GM12878 (cell line): ENCODE measurements at regions not wholly inside any gene's neighbourhood (a gene's known extent, or its start where the extent isn't known, plus 50 kb on each side); places are given as distances from the start of the nearest gene placed in this dataset.

ENCODE experiments used
- ATAC-seq: fragments of 200-7000 bp; cut with Tn5 transposase; 3 replicates; pipeline ENCODE4 v1.9.1; 2020; ENCODE audit warnings: mild to moderate bottlenecking, moderate library complexity
- BruUV-seq: library from RNA; stranded (reverse); fragments of 400-500 nt; replicated peaks from 2 replicates; lab custom pipeline; 2021; lab: Mats Ljungman, UMichigan
- CTCF ChIA-PET: fragments of 300-600 bp; sonication (Branson Sonifier 250); formaldehyde crosslinking; extraction: SDS; loops from one replicate; lab custom pipeline; 2021; ENCODE audit warnings: inconsistent platforms; lab: Yijun Ruan, JAX
- POLR2A ChIA-PET: fragments of 350-600 bp; formaldehyde crosslinking; extraction: SDS; loops from one replicate; lab custom pipeline; 2021; ENCODE audit warnings: inconsistent platforms; lab: Charles Lee
- RAD21 ChIA-PET: fragments of 300-600 bp; sonication (Branson Sonifier 250); formaldehyde crosslinking; loops from one replicate; lab custom pipeline; 2023; ENCODE audit warnings: antibody characterized with exemption; ENCODE audit not compliant: unreplicated experiment; lab: Charles Lee
- SMC1A ChIA-PET: fragments of 300-600 bp; sonication (Branson Sonifier 250); formaldehyde crosslinking; loops from one replicate; lab custom pipeline; 2023; ENCODE audit not compliant: unreplicated experiment, uncharacterized antibody; lab: Charles Lee
- DNase-seq: peaks from one replicate; pipeline ENCODE4 v3.0.0-alpha.2; 2011; ENCODE audit warnings: low read depth, low spot score
- FAIRE-seq: peaks from 3 replicates; lab custom pipeline; 2011; peaks lifted over from hg19 to GRCh38; lab: Jason Lieb, UNC
- H2AFZ ChIP-seq: 2 replicates; pipeline ENCODE4 v1.6.0; 2011; ENCODE audit warnings: low read depth, low read length, control low read depth; ENCODE audit not compliant: control insufficient read depth
- H3K27ac ChIP-seq: 2 replicates; pipeline ENCODE4 v1.5.1; 2011; ENCODE audit warnings: control low read depth; ENCODE audit not compliant: control insufficient read depth, insufficient read depth
- H3K27me3 ChIP-seq, 2 experiments: replicated peaks in 1 of 2; 2 replicates each; pipeline versions ENCODE4 v1.6.0 to v1.6.1; 2011; ENCODE audit warnings: low read length in 1 of 2; ENCODE audit not compliant: control insufficient read depth in 2 of 2, insufficient read depth in 2 of 2
- H3K36me3 ChIP-seq, 2 experiments: 2 replicates each; pipeline ENCODE4 v1.5.1; 2011; ENCODE audit warnings: low read length in 1 of 2; ENCODE audit not compliant: control insufficient read depth in 2 of 2, insufficient read depth in 2 of 2
- H3K4me1 ChIP-seq: 2 replicates; pipeline ENCODE4 v1.6.1; 2011; ENCODE audit warnings: mild to moderate bottlenecking, low read length, moderate library complexity, mixed read lengths; ENCODE audit not compliant: control insufficient read depth, insufficient read depth
- H3K4me2 ChIP-seq: 2 replicates; pipeline ENCODE4 v1.6.0; 2011; ENCODE audit warnings: control low read depth; ENCODE audit not compliant: control insufficient read depth, insufficient read depth
- H3K4me3 ChIP-seq: fragments of 200-600 bp; sonication (generic); 2 replicates; pipeline ENCODE4 v1.5.1; 2016
- H3K79me2 ChIP-seq: 2 replicates; pipeline ENCODE4 v1.6.0; 2011; ENCODE audit warnings: low read length; ENCODE audit not compliant: control insufficient read depth, insufficient read depth
- H3K9ac ChIP-seq: 2 replicates; pipeline ENCODE4 v1.8.0; 2011; ENCODE audit warnings: low read length, control low read depth, mixed read lengths; ENCODE audit not compliant: control insufficient read depth, insufficient read depth
- H3K9me3 ChIP-seq: replicated peaks from 3 replicates; pipeline ENCODE4 v1.5.1; 2011; ENCODE audit warnings: mild to moderate bottlenecking, low read length; ENCODE audit not compliant: control insufficient read depth, insufficient read depth
- H4K20me1 ChIP-seq: 2 replicates; pipeline ENCODE4 v1.6.0; 2011; ENCODE audit not compliant: control insufficient read depth, insufficient read depth
- ASH2L ChIP-seq: fragments of 300-600, 200-600 bp; sonication (generic); IDR thresholded peaks from 2 replicates; pipeline ENCODE4 v1.6.1; 2017; ENCODE audit warnings: low read depth, mild to moderate bottlenecking, borderline replicate concordance
- ATF2 ChIP-seq: IDR thresholded peaks from 2 replicates; pipeline ENCODE4 v1.6.1; 2012; ENCODE audit warnings: low read length, inconsistent platforms
- BHLHE40 ChIP-seq, 2 experiments: fragments of 450-650 bp in 1 of 2; IDR thresholded peaks; 2 replicates each; pipeline ENCODE4 v1.6.1; 2011 to 2017; ENCODE audit warnings: low read depth in 2 of 2, borderline replicate concordance in 1 of 2, improper control_type of control experiment in 1 of 2, low read length in 1 of 2, mild to moderate bottlenecking in 1 of 2
- CBFB ChIP-seq: IDR thresholded peaks from 2 replicates; pipeline ENCODE4 v1.6.1; 2016; ENCODE audit warnings: antibody characterized with exemption, low read depth
- EGR1 ChIP-seq, 2 experiments: IDR thresholded peaks; 1 replicate in 1 of 2; 2 replicates in 1 of 2; pipeline ENCODE4 v1.6.1; 2011 to 2012; ENCODE audit warnings: low read depth in 2 of 2, low read length in 2 of 2, borderline replicate concordance in 1 of 2, mild to moderate bottlenecking in 1 of 2, moderate library complexity in 1 of 2
- JUNB ChIP-seq: IDR thresholded peaks from 2 replicates; pipeline ENCODE4 v1.6.1; 2016; ENCODE audit warnings: antibody characterized with exemption, mild to moderate bottlenecking
- NFIC ChIP-seq: IDR thresholded peaks from 2 replicates; pipeline ENCODE4 v1.6.1; 2012; ENCODE audit warnings: low read depth, mild to moderate bottlenecking, inconsistent platforms, low read length, moderate library complexity
- PAX8 ChIP-seq: fragments of 450-650 bp; IDR thresholded peaks from 2 replicates; pipeline ENCODE4 v1.6.1; 2017; ENCODE audit warnings: mild to moderate bottlenecking, moderate library complexity
- PBX3 ChIP-seq: IDR thresholded peaks from 2 replicates; pipeline ENCODE4 v1.6.1; 2011; ENCODE audit warnings: mild to moderate bottlenecking, low read depth, low read length, moderate library complexity; ENCODE audit not compliant: insufficient replicate concordance
- REST ChIP-seq: IDR thresholded peaks from 2 replicates; pipeline ENCODE4 v1.6.1; 2012; ENCODE audit warnings: mild to moderate bottlenecking, low read depth, low read length
- SMAD5 ChIP-seq: IDR thresholded peaks from 2 replicates; pipeline ENCODE4 v1.6.1; 2016; ENCODE audit warnings: antibody characterized with exemption, low read depth
- SMARCA5 ChIP-seq: fragments of 450-650 bp; IDR thresholded peaks from 2 replicates; pipeline ENCODE4 v1.6.1; 2017; ENCODE audit warnings: mild to moderate bottlenecking
- SREBF2 ChIP-seq: IDR thresholded peaks from 2 replicates; pipeline ENCODE4 v1.6.1; 2012; ENCODE audit warnings: mild to moderate bottlenecking, low read length
- SUZ12 ChIP-seq: fragments of 200-600 bp; sonication (generic); IDR thresholded peaks from one replicate; pipeline ENCODE4 v1.6.1; 2018; ENCODE audit warnings: antibody characterized with exemption, mild to moderate bottlenecking; ENCODE audit not compliant: unreplicated experiment
- ZNF274 ChIP-seq: IDR thresholded peaks from one replicate; pipeline ENCODE4 v1.8.0; 2011; ENCODE audit not compliant: insufficient read length, insufficient read depth
- WGBS: methylation state at CpG from one replicate; pipeline ENCODE4 v1.1.6; 2016; ENCODE audit warnings: low lambda C conversion rate; ENCODE audit not compliant: insufficient replicate concordance, insufficient coverage; ENCODE audit errors: missing lambda C conversion rate; 5-methylcytosine and 5-hydroxymethylcytosine counted together
- in situ Hi-C: fragments of 300-500 bp; cut with MboI; formaldehyde crosslinking; loops from 9 replicates; pipeline ENCODE4 v1.14.3; 2018; ENCODE audit warnings: mixed read lengths
- intact Hi-C: fragments of 100-400 bp; cut with micrococcal nuclease; formaldehyde crosslinking; loops from one replicate; pipeline ENCODE4 v1.14.2; 2022; ENCODE audit not compliant: unreplicated experiment

- H3K79me2 ChIP-seq = no peaks in the 10 kb centered on the region
- H3K36me3 ChIP-seq = no peaks in the 10 kb centered on the region
- TF ChIP-seq SREBF2 (no peak), SMARCA5 (no peak), JUNB (no peak), EGR1 (IDR thresholded peaks at IDR 0.05; ENCODE audit: borderline replicate concordance in 1 of 2, low read depth in 2 of 2, low read length in 2 of 2) (no peak), SMAD5 (no peak), NFIC (no peak), ATF2 (no peak), ZNF274 (no peak), BHLHE40 (IDR thresholded peaks at IDR 0.05; ENCODE audit: borderline replicate concordance in 1 of 2, low read depth in 2 of 2, low read length in 1 of 2) (no peak), REST (no peak), PBX3 (no peak), PAX8 (no peak), ASH2L (no peak), CBFB (no peak), SUZ12 (no peak)
- H3K9me3 ChIP-seq = no peaks in the 10 kb centered on the region
- intact Hi-C loops (no loop called here), in situ Hi-C loops (no loop called here)
- no CpG with 5 or more reads among the region's 6 CpGs for WGBS
- no peak overlapping the region for H3K27ac ChIP-seq
- BruUV-seq = no TSS peak
- RAD21 ChIA-PET = no interaction called here
- FAIRE-seq (no peak), ATAC-seq (no peak), DNase-seq (no peak)
- H3K9ac ChIP-seq = no peak overlapping the region
- POLR2A ChIA-PET = no interaction called here
- no peaks in the 10 kb centered on the region for H3K4me1 ChIP-seq
- CTCF ChIA-PET = no interaction called here
- H4K20me1 ChIP-seq = no peaks in the 10 kb centered on the region
- H2AFZ ChIP-seq = no peak overlapping the region
- H3K27me3 ChIP-seq = no peaks in the 10 kb centered on the region
- SMC1A ChIA-PET = no interaction called here
- no peak overlapping the region for H3K4me3 ChIP-seq
- H3K4me2 ChIP-seq = no peak overlapping the region
Observed at GRCh38 chrY:15424665-15425132, 900.4 kb downstream of the NLGN4Y start.
